ENCODE measurements at regions not wholly inside any gene's neighbourhood (a gene's known extent, or its start where the extent isn't known, plus 50 kb on each side); places are given as distances from the start of the nearest gene placed in this dataset.

GRCh38 chr1:238063454-238063853, 172.7 kb upstream of the ZP4 start:
- TF ChIP-seq CTCF (IDR thresholded peaks at IDR 0.05; ENCODE audit: insufficient read depth, low read depth, low read length): no peak
- no peak for TF ChIP-seq EZH2 (IDR thresholded peaks at IDR 0.05; ENCODE audit: insufficient read depth, low read length)

Measured in astrocyte (in vitro differentiated cells and primary cell).